HG02610 (cell line): ENCODE measurements at regions not wholly inside any gene's neighbourhood (a gene's known extent, or its start where the extent isn't known, plus 50 kb on each side); places are given as distances from the start of the nearest gene placed in this dataset.

Experiments
- ATAC-seq: cut with Tn5 transposase; IDR thresholded peaks from one replicate; pipeline ENCODE4 v1.9.1; 2021; ENCODE audit warnings: mild to moderate bottlenecking, moderate library complexity; ENCODE audit not compliant: unreplicated experiment

- ATAC-seq = no peak
Observed at GRCh38 chr2:67268797-67269196, 128.3 kb upstream of the ETAA1 start.

GRCh38 chr2:67272195-67272594, 124.9 kb upstream of the ETAA1 start:
- no peak for ATAC-seq

GRCh38 chr2:67277450-67277849, 119.7 kb upstream of the ETAA1 start:
- no peak for ATAC-seq

- ATAC-seq = no peak
Observed at GRCh38 chr2:67281101-67281500, 116.0 kb upstream of the ETAA1 start.

- no peak for ATAC-seq
Observed at GRCh38 chr2:67283641-67284040, 113.5 kb upstream of the ETAA1 start.

- no peak for ATAC-seq
Observed at GRCh38 chr2:67286981-67287759, 110.0 kb upstream of the ETAA1 start.

- ATAC-seq = no peak
Observed at GRCh38 chr2:67289271-67289670, 107.9 kb upstream of the ETAA1 start.

GRCh38 chr2:67289921-67290371, 107.2 kb upstream of the ETAA1 start:
- ATAC-seq = no peak

GRCh38 chr2:67290451-67291290, 106.5 kb upstream of the ETAA1 start:
- ATAC-seq = no peak

GRCh38 chr2:67294218-67294617, 102.9 kb upstream of the ETAA1 start:
- no peak for ATAC-seq

GRCh38 chr2:67295406-67295805, 101.7 kb upstream of the ETAA1 start:
- ATAC-seq = no peak

GRCh38 chr2:67295851-67296250, 101.3 kb upstream of the ETAA1 start:
- ATAC-seq = no peak

- ATAC-seq = no peak
Observed at GRCh38 chr2:67304300-67304890, 92.7 kb upstream of the ETAA1 start.

GRCh38 chr2:67309281-67309680, 87.9 kb upstream of the ETAA1 start:
- ATAC-seq = no peak

GRCh38 chr2:67311536-67311935, 85.6 kb upstream of the ETAA1 start:
- no peak for ATAC-seq

GRCh38 chr2:67312871-67313270, 84.3 kb upstream of the ETAA1 start:
- ATAC-seq = no peak

GRCh38 chr2:67313536-67313935, 83.6 kb upstream of the ETAA1 start:
- ATAC-seq = no peak

GRCh38 chr2:67318031-67318430, 79.1 kb upstream of the ETAA1 start:
- ATAC-seq = no peak

- ATAC-seq = no peak
Observed at GRCh38 chr2:67318563-67318962, 78.6 kb upstream of the ETAA1 start.

- ATAC-seq = no peak
Observed at GRCh38 chr2:67318993-67319481, 78.1 kb upstream of the ETAA1 start.

GRCh38 chr2:67320861-67321587, 76.1 kb upstream of the ETAA1 start:
- ATAC-seq = no peak
